ENCODE measurements at regions not wholly inside any gene's neighbourhood (a gene's known extent, or its start where the extent isn't known, plus 50 kb on each side); places are given as distances from the start of the nearest gene placed in this dataset.

DNA sequence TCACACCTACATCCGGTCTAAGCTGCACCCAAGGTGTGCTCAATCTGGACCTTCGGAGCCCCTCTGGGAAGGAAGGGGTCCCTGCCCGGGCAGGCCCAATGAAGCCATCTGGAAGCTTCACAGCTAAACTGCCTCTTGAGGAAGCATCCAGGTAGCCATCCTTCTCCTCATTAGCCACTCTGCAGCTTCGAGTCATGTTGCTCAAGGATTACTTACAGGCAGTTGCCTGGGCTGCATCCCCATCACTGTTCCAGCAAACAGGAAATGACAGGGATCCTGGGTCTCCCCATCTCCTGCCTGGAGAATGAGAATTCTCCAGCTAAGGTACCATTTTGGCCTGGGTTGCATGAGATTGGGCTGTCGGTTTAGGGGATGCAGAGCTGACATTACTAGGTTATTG lies 91.7 kb downstream of the ERMARD start:
- Histone ChIP-seq H3K27me3 (ENCODE audit: control insufficient read depth in 2 of 2, insufficient read depth in 2 of 2, low read length in 2 of 2) (peaks cover 4 to 5% of the 10 kb centered on the region in 2 experiments), H3K36me3 (ENCODE audit: control insufficient read depth in 2 of 2, extremely low read depth in 1 of 2, insufficient read depth in 2 of 2, low read length in 2 of 2) (no peaks in the 10 kb centered on the region), H3K9me1 (replicated peaks; ENCODE audit: control insufficient read depth, extremely low read depth, insufficient read depth, low read length) (no peaks in the 10 kb centered on the region), H3K4me1 (ENCODE audit: control insufficient read depth, extremely low read depth, insufficient read depth, low read length) (no peaks in the 10 kb centered on the region), H4K20me1 (replicated peaks; ENCODE audit: control insufficient read depth, extremely low read depth, insufficient read depth, low read length) (no peaks in the 10 kb centered on the region), H3K9ac (replicated peaks; ENCODE audit: extremely low read depth, insufficient read depth, low read length) (no peak overlapping the region), H2AFZ (ENCODE audit: low read depth, low read length) (no peak overlapping the region), H3K9me3 (replicated peaks; ENCODE audit: control insufficient read depth, insufficient read depth, low read length) (no peaks in the 10 kb centered on the region), H3K79me2 (ENCODE audit: control insufficient read depth, insufficient read depth, low read length) (no peaks in the 10 kb centered on the region), H3K27ac (ENCODE audit: insufficient read depth, low read depth, low read length) (no peak overlapping the region), H3K4me2 (ENCODE audit: insufficient read depth, low read length) (no peak overlapping the region), H3K4me3 (replicated peaks in 1 of 3; ENCODE audit: insufficient read depth in 1 of 3, low read depth in 1 of 3, low read length in 3 of 3) (no peak overlapping the region)
- dilution Hi-C loops (cut with MboI; ENCODE audit: extremely low pct_ligation_motif_present, low sequenced_read_pairs) (no loop called here), intact Hi-C loops (cut with micrococcal nuclease) (no loop called here)
- BruUV-seq (replicated peaks) = no TSS peak
- ChIA-PET POLR2A (no interaction called here), CTCF (interaction anchor here (1.2 to 6.0 kb wide), 5 partner anchors 8 to 56 kb away, joined by 3 to 38 read pairs (median 4); no protein-coding TSS in a partner anchor)
- TF ChIP-seq FOS (IDR thresholded peaks at IDR 0.05; ENCODE audit: borderline replicate concordance, insufficient read depth, low read length) = no peak
- DNase-seq (ENCODE audit: low read depth, low spot score) (no peak), FAIRE-seq (no peak)

- no peak overlapping the region for H3K4me2 ChIP-seq (ENCODE audit: insufficient read depth, low read length)
- BruUV-seq (replicated peaks) = no TSS peak
- H2AFZ ChIP-seq (ENCODE audit: low read depth, low read length) = no peak overlapping the region
- H3K4me1 ChIP-seq (ENCODE audit: control insufficient read depth, extremely low read depth, insufficient read depth, low read length) = no peaks in the 10 kb centered on the region
- dilution Hi-C loops (cut with MboI; ENCODE audit: extremely low pct_ligation_motif_present, low sequenced_read_pairs) (no loop called here), intact Hi-C loops (cut with micrococcal nuclease) (no loop called here)
- H3K9ac ChIP-seq (replicated peaks; ENCODE audit: extremely low read depth, insufficient read depth, low read length) = no peak overlapping the region
- FAIRE-seq (no peak), DNase-seq (ENCODE audit: low read depth, low spot score) (no peak)
- no peaks in the 10 kb centered on the region for H3K79me2 ChIP-seq (ENCODE audit: control insufficient read depth, insufficient read depth, low read length)
- ChIA-PET POLR2A (no interaction called here), CTCF (interaction anchor here (1.3 to 6.0 kb wide), 4 partner anchors 7 to 57 kb away, joined by 4 to 38 read pairs (median 5); no protein-coding TSS in a partner anchor)
- no peak overlapping the region for H3K4me3 ChIP-seq (replicated peaks in 1 of 3; ENCODE audit: insufficient read depth in 1 of 3, low read depth in 1 of 3, low read length in 3 of 3)
- H4K20me1 ChIP-seq (replicated peaks; ENCODE audit: control insufficient read depth, extremely low read depth, insufficient read depth, low read length) = no peaks in the 10 kb centered on the region
- peaks cover 4 to 5% of the 10 kb centered on the region in 2 experiments for H3K27me3 ChIP-seq (ENCODE audit: control insufficient read depth in 2 of 2, insufficient read depth in 2 of 2, low read length in 2 of 2)
- no peaks in the 10 kb centered on the region for H3K9me3 ChIP-seq (replicated peaks; ENCODE audit: control insufficient read depth, insufficient read depth, low read length)
- no peaks in the 10 kb centered on the region for H3K9me1 ChIP-seq (replicated peaks; ENCODE audit: control insufficient read depth, extremely low read depth, insufficient read depth, low read length)
- TF ChIP-seq, protein P1, sequence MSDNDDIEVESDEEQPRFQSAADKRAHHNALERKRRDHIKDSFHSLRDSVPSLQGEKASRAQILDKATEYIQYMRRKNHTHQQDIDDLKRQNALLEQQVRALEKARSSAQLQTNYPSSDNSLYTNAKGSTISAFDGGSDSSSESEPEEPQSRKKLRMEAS (IDR thresholded peaks at IDR 0.05; ENCODE audit: insufficient read depth, insufficient read length) = no peak
- TF ChIP-seq CTCF (IDR thresholded peaks at IDR 0.05; ENCODE audit: extremely low read depth in 1 of 2, insufficient read depth in 1 of 2, low read depth in 1 of 2, low read length in 2 of 2) = no peak
- no peak for TF ChIP-seq MYC (IDR thresholded peaks at IDR 0.05; ENCODE audit: low read depth, low read length)
- no peak for TF ChIP-seq GATA2 (IDR thresholded peaks at IDR 0.05; ENCODE audit: insufficient read depth, insufficient read length, low read depth, low read length)
- TF ChIP-seq POLR2AphosphoS5 (IDR thresholded peaks at IDR 0.05; ENCODE audit: insufficient read depth, low read depth, low read length) = no peak
- TF ChIP-seq EZH2 (IDR thresholded peaks at IDR 0.05; ENCODE audit: borderline replicate concordance, low read depth, low read length, severe bottlenecking) = no peak
- no peak for TF ChIP-seq FOS (IDR thresholded peaks at IDR 0.05; ENCODE audit: borderline replicate concordance, insufficient read depth, low read length)
- no peak for TF ChIP-seq POLR2A (IDR thresholded peaks at IDR 0.05; ENCODE audit: low read depth, low read length)
- TF ChIP-seq JUN (IDR thresholded peaks at IDR 0.05; ENCODE audit: borderline replicate concordance, insufficient read depth, insufficient read length, low read depth) = no peak
- H3K27ac ChIP-seq (ENCODE audit: insufficient read depth, low read depth, low read length) = no peak overlapping the region
- no peaks in the 10 kb centered on the region for H3K36me3 ChIP-seq (ENCODE audit: control insufficient read depth in 2 of 2, extremely low read depth in 1 of 2, insufficient read depth in 2 of 2, low read length in 2 of 2)
These were observed 90.6 kb downstream of the ERMARD start for GRCh38 chr6:169841907-169842606.
